ENCODE measurements at regions not wholly inside any gene's neighbourhood (a gene's known extent, or its start where the extent isn't known, plus 50 kb on each side); places are given as distances from the start of the nearest gene placed in this dataset.
A peak's percentile ranks its signal among the peaks of the same experiment; 100 is the strongest.

DNA sequence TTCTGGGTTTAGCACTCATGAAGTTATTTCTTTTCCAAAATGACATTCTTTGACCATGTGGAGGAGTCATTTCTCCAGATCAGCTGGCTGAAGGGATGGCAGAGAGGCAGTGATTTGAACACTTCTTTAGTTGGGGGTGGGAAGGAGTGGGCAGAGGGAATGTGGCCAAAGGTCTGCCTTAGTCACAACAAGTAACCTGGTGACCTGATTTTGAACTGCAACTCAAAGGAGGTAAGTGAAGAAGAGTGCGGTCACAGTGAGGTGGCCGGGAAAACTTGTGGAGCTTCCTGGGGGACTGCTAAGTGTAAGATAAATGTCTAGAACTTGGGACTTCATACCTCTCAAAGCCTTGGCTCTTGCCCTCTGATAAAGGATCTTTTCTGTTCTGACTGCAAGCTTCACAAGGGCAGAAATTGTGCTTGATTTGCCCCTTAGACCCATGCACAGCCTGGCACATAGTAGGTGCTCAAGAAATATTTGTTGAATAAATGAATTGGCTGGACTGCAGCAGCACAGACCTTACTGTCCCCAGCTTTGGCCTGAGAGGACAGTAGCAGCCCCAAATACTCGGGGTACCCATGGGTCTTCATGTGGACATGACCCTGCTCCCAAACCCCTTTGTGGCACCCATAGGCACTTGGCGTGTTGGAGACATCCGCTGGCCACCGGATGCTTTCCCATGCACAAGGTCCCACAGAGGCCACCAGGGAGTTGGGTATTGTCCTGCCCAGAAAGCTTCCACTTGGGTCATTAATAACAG is 99.0 kb upstream of the ALX4 start:
- TF ChIP-seq, protein P1, sequence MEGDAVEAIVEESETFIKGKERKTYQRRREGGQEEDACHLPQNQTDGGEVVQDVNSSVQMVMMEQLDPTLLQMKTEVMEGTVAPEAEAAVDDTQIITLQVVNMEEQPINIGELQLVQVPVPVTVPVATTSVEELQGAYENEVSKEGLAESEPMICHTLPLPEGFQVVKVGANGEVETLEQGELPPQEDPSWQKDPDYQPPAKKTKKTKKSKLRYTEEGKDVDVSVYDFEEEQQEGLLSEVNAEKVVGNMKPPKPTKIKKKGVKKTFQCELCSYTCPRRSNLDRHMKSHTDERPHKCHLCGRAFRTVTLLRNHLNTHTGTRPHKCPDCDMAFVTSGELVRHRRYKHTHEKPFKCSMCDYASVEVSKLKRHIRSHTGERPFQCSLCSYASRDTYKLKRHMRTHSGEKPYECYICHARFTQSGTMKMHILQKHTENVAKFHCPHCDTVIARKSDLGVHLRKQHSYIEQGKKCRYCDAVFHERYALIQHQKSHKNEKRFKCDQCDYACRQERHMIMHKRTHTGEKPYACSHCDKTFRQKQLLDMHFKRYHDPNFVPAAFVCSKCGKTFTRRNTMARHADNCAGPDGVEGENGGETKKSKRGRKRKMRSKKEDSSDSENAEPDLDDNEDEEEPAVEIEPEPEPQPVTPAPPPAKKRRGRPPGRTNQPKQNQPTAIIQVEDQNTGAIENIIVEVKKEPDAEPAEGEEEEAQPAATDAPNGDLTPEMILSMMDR (IDR thresholded peaks at IDR 0.05), result no peak
- Histone ChIP-seq H3K9me3 (no peaks in the 10 kb centered on the region), H3K36me3 (no peaks in the 10 kb centered on the region), H3K4me1 (no peaks in the 10 kb centered on the region), H3K27ac (no peak overlapping the region), H3K4me3 (no peak overlapping the region), H3K27me3 (ENCODE audit: low read depth) (peaks cover 8% of the 10 kb centered on the region)
- intact Hi-C loops (cut with DNase I), result no loop called here
- ATAC-seq (no peak), DNase-seq (no peak)

DNA sequence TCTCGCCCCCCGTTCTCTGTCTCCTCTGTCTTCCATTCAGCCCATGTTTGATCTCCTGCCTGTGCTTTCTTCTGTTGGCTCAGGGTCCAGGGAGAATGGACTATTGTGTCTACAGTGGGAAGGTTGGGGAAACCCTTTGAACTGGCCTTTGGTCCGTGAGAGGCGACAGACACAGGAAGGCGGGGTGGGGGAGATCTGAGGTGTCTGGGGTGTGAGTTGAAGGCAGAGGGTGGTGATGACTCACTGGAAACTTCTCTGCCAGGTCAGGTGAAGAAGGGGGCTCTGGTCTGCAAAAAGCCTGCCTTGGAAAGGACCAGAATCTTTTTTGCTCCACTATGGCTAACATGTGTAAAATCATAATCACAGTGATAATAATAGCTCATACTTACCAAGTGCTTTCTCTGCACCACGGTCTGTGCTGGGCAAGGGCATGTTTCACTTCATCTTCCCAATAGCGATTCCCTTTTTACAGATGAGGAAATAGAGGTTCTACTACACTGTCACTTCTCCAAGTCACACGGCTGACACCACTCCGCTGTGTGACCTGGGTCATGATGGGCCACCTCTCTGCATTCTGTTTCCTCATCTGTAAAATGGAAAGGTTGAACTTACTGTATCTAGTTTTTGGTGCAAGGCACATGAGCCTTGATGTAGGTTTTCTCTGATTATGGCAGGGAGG is 99.8 kb upstream of the ALX4 start:
- Histone ChIP-seq H3K27ac (no peak overlapping the region), H3K9me3 (no peaks in the 10 kb centered on the region), H3K4me1 (no peaks in the 10 kb centered on the region), H3K36me3 (no peaks in the 10 kb centered on the region), H3K4me3 (no peak overlapping the region), H3K27me3 (ENCODE audit: low read depth) (peaks cover 8% of the 10 kb centered on the region)
- TF ChIP-seq, protein P1 (IDR thresholded peaks at IDR 0.05), result no peak
- ATAC-seq, result peak; percentile 46 to 83
- DNase-seq, result peak; percentile 51
- intact Hi-C loops (cut with DNase I), result no loop called here

GRCh38 chr11:44416776-44417175 is 106.8 kb upstream of the ALX4 start:
- Histone ChIP-seq H3K4me3 (no peak overlapping the region), H3K4me1 (no peaks in the 10 kb centered on the region), H3K27ac (no peak overlapping the region), H3K36me3 (no peaks in the 10 kb centered on the region), H3K27me3 (ENCODE audit: low read depth) (no peaks in the 10 kb centered on the region), H3K9me3 (no peaks in the 10 kb centered on the region)
- TF ChIP-seq, protein P1 (IDR thresholded peaks at IDR 0.05), result no peak
- ATAC-seq, result no peak
- no peak for DNase-seq
- intact Hi-C loops (cut with DNase I), result no loop called here

GRCh38 chr11:44417731-44418455 is 108.0 kb upstream of the ALX4 start:
- Histone ChIP-seq H3K36me3 (no peaks in the 10 kb centered on the region), H3K4me1 (no peaks in the 10 kb centered on the region), H3K4me3 (no peak overlapping the region), H3K27me3 (ENCODE audit: low read depth) (no peaks in the 10 kb centered on the region), H3K9me3 (no peaks in the 10 kb centered on the region), H3K27ac (no peak overlapping the region)
- no peak for ATAC-seq
- TF ChIP-seq, protein P1 (IDR thresholded peaks at IDR 0.05), result no peak
- intact Hi-C loops (cut with DNase I), result no loop called here
- DNase-seq, result no peak

GRCh38 chr11:44418456-44418830 is 108.5 kb upstream of the ALX4 start:
- Histone ChIP-seq H3K27me3 (ENCODE audit: low read depth) (no peaks in the 10 kb centered on the region), H3K27ac (no peak overlapping the region), H3K4me1 (no peaks in the 10 kb centered on the region), H3K4me3 (no peak overlapping the region), H3K36me3 (no peaks in the 10 kb centered on the region), H3K9me3 (no peaks in the 10 kb centered on the region)
- TF ChIP-seq, protein P1 (IDR thresholded peaks at IDR 0.05), result no peak
- ATAC-seq (no peak), DNase-seq (no peak)
- intact Hi-C loops (cut with DNase I), result no loop called here
